IMR-90 (cell line): ENCODE measurements at regions not wholly inside any gene's neighbourhood (a gene's known extent, or its start where the extent isn't known, plus 50 kb on each side); places are given as distances from the start of the nearest gene placed in this dataset.

Experiments
- ATAC-seq: fragments of 200-7000 bp; cut with Tn5 transposase; 2 replicates; pipeline ENCODE4 v1.9.1; 2020; ENCODE audit warnings: low read depth, mild to moderate bottlenecking, moderate library complexity
- BruUV-seq: library from RNA; stranded (reverse); fragments of 400-500 nt; replicated peaks from 2 replicates; lab custom pipeline; 2021; lab: Mats Ljungman, UMichigan
- CTCF ChIA-PET: fragments of 300-600 bp; formaldehyde crosslinking; extraction: SDS; loops from one replicate; lab custom pipeline; 2021; ENCODE audit warnings: antibody characterized with exemption; lab: Yijun Ruan, JAX
- POLR2A ChIA-PET: fragments of 300-600 bp; sonication (Branson Sonifier 250); formaldehyde crosslinking; loops from one replicate; lab custom pipeline; 2022; ENCODE audit warnings: antibody characterized with exemption; ENCODE audit not compliant: unreplicated experiment; lab: Charles Lee
- DNase-seq: peaks from one replicate; pipeline ENCODE4 v3.0.0; 2013
- H2AFZ ChIP-seq: replicated peaks from 2 replicates; pipeline ENCODE3; 2013; ENCODE audit warnings: low read length, mild to moderate bottlenecking; ENCODE audit not compliant: poor library complexity
- H2AK5ac ChIP-seq: 2 replicates; pipeline ENCODE4 v1.6.1; 2013; ENCODE audit warnings: low read depth, low read length, inconsistent platforms
- H2AK9ac ChIP-seq: replicated peaks from 2 replicates; pipeline ENCODE3; 2013; ENCODE audit warnings: mild to moderate bottlenecking, low read depth, low read length, moderate library complexity; ENCODE audit not compliant: poor library complexity
- H2BK120ac ChIP-seq: 2 replicates; pipeline ENCODE4 v1.6.1; 2013; ENCODE audit warnings: low read depth, low read length, inconsistent platforms
- H2BK15ac ChIP-seq: 3 replicates; pipeline ENCODE4 v1.6.1; 2013; ENCODE audit warnings: low read depth, low read length, inconsistent platforms
- H2BK20ac ChIP-seq: 2 replicates; pipeline ENCODE4 v1.6.1; 2013; ENCODE audit warnings: low read depth, mild to moderate bottlenecking, inconsistent platforms, low read length, moderate library complexity
- H2BK5ac ChIP-seq: 2 replicates; pipeline ENCODE4 v1.6.1; 2013; ENCODE audit warnings: mild to moderate bottlenecking, low read depth, low read length, inconsistent platforms; ENCODE audit not compliant: poor library complexity, severe bottlenecking
- H3K14ac ChIP-seq: replicated peaks from 2 replicates; pipeline ENCODE4 v1.6.1; 2013; ENCODE audit warnings: low read depth, low read length, inconsistent platforms
- H3K18ac ChIP-seq: 2 replicates; pipeline ENCODE4 v1.6.1; 2013; ENCODE audit warnings: low read depth, low read length, control low read depth
- H3K23ac ChIP-seq: 2 replicates; pipeline ENCODE4 v1.6.1; 2013; ENCODE audit warnings: low read depth, low read length, inconsistent platforms
- H3K27ac ChIP-seq: 2 replicates; pipeline ENCODE4 v1.5.1; 2013; ENCODE audit warnings: mild to moderate bottlenecking, control low read depth, low read length; ENCODE audit not compliant: insufficient read depth
- H3K27me3 ChIP-seq: 2 replicates; pipeline ENCODE4 v1.6.1; 2013; ENCODE audit warnings: low read length; ENCODE audit not compliant: control insufficient read depth, insufficient read depth
- H3K36me3 ChIP-seq: 2 replicates; pipeline ENCODE4 v1.6.1; 2013; ENCODE audit warnings: low read length, mixed read lengths; ENCODE audit not compliant: control insufficient read depth, insufficient read depth
- H3K4ac ChIP-seq: 2 replicates; pipeline ENCODE4 v1.6.1; 2013; ENCODE audit warnings: low read depth, low read length, inconsistent platforms
- H3K4me1 ChIP-seq: 2 replicates; pipeline ENCODE4 v1.6.1; 2013; ENCODE audit warnings: low read length, mixed read lengths; ENCODE audit not compliant: control insufficient read depth, insufficient read depth
- H3K4me2 ChIP-seq: 2 replicates; pipeline ENCODE4 v1.6.1; 2013; ENCODE audit warnings: low read depth, mild to moderate bottlenecking, control low read depth, low read length, moderate library complexity
- H3K4me3 ChIP-seq: 2 replicates; pipeline ENCODE4 v1.5.1; 2013; ENCODE audit warnings: low read depth, mild to moderate bottlenecking, control low read depth, low read length, moderate library complexity; ENCODE audit not compliant: insufficient read depth
- H3K56ac ChIP-seq: 2 replicates; pipeline ENCODE4 v1.6.1; 2013; ENCODE audit warnings: low read length, inconsistent platforms; ENCODE audit not compliant: insufficient read depth; ENCODE audit errors: extremely low read depth
- H3K79me1 ChIP-seq, 2 experiments: 2 replicates each; pipeline ENCODE4 v1.6.1; 2013; ENCODE audit warnings: low read length in 2 of 2, inconsistent platforms in 1 of 2, low read depth in 1 of 2
- H3K9ac ChIP-seq: 2 replicates; pipeline ENCODE4 v1.6.1; 2013; ENCODE audit warnings: low read depth, low read length, control low read depth
- H3K9me1 ChIP-seq: 2 replicates; pipeline ENCODE4 v1.6.1; 2013; ENCODE audit warnings: low read length, inconsistent platforms; ENCODE audit not compliant: insufficient read depth
- H3K9me3 ChIP-seq: 2 replicates; pipeline ENCODE4 v1.6.1; 2013; ENCODE audit warnings: low read length; ENCODE audit not compliant: control insufficient read depth, insufficient read depth
- H4K20me1 ChIP-seq: 2 replicates; pipeline ENCODE4 v1.6.1; 2013; ENCODE audit warnings: low read length, inconsistent platforms; ENCODE audit not compliant: insufficient read depth
- H4K5ac ChIP-seq: 2 replicates; pipeline ENCODE4 v1.6.1; 2013; ENCODE audit warnings: mild to moderate bottlenecking, low read depth, low read length, control low read depth
- H4K8ac ChIP-seq, 2 experiments: 2 replicates each; pipeline ENCODE4 v1.6.1; 2013; ENCODE audit warnings: low read depth in 2 of 2, low read length in 2 of 2, control low read depth in 1 of 2, inconsistent platforms in 1 of 2
- H4K91ac ChIP-seq: 2 replicates; pipeline ENCODE4 v1.6.1; 2013; ENCODE audit warnings: low read depth, low read length, inconsistent platforms; ENCODE audit not compliant: insufficient read depth
- BHLHE40 ChIP-seq: fragments of 150-350 bp; IDR thresholded peaks from 2 replicates; pipeline ENCODE4 v1.6.1; 2016; ENCODE audit warnings: mild to moderate bottlenecking, low read depth, low read length
- CEBPB ChIP-seq: IDR thresholded peaks from 2 replicates; pipeline ENCODE4 v1.6.1; 2012; ENCODE audit warnings: low read depth, low read length, improper control_type of control experiment
- CHD1 ChIP-seq: IDR thresholded peaks from 2 replicates; pipeline ENCODE4 v1.6.1; 2012; ENCODE audit warnings: low read depth, low read length, improper control_type of control experiment
- CTCF ChIP-seq: conservative IDR thresholded peaks from 2 replicates; pipeline ENCODE4 v1.5.1; 2012; ENCODE audit warnings: mild to moderate bottlenecking, low read depth, low read length, improper control_type of control experiment
- FOS ChIP-seq: fragments of 150-350 bp; IDR thresholded peaks from 2 replicates; pipeline ENCODE4 v1.6.1; 2016; ENCODE audit warnings: low read depth, low read length
- MAFK ChIP-seq: IDR thresholded peaks from 2 replicates; pipeline ENCODE4 v1.6.1; 2012; ENCODE audit warnings: low read depth, low read length, improper control_type of control experiment
- MAZ ChIP-seq: IDR thresholded peaks from 2 replicates; pipeline ENCODE4 v1.6.1; 2012; ENCODE audit warnings: low read depth, mild to moderate bottlenecking, low read length, improper control_type of control experiment, moderate library complexity, borderline replicate concordance
- MXI1 ChIP-seq: IDR thresholded peaks from 2 replicates; pipeline ENCODE4 v1.6.1; 2012; ENCODE audit warnings: low read depth, mild to moderate bottlenecking, low read length, moderate library complexity, borderline replicate concordance
- NFE2L2 ChIP-seq: fragments of 150-350 bp; IDR thresholded peaks from 2 replicates; pipeline ENCODE4 v1.6.1; 2016; ENCODE audit warnings: low read depth, mild to moderate bottlenecking, low read length
- POLR2A ChIP-seq: IDR thresholded peaks from 2 replicates; pipeline ENCODE4 v1.6.1; 2012; ENCODE audit warnings: mild to moderate bottlenecking, low read depth, low read length
- RAD21 ChIP-seq: IDR thresholded peaks from 2 replicates; pipeline ENCODE4 v1.6.1; 2012; ENCODE audit warnings: low read length, improper control_type of control experiment
- RCOR1 ChIP-seq: IDR thresholded peaks from 2 replicates; pipeline ENCODE4 v1.6.1; 2012; ENCODE audit warnings: mild to moderate bottlenecking, low read length, improper control_type of control experiment; ENCODE audit not compliant: insufficient replicate concordance
- RFX5 ChIP-seq: IDR thresholded peaks from 2 replicates; pipeline ENCODE4 v1.8.0; 2012; ENCODE audit warnings: low read depth, mild to moderate bottlenecking, low read length, moderate library complexity
- SMC3 ChIP-seq: fragments of 150-350 bp; IDR thresholded peaks from 2 replicates; pipeline ENCODE4 v1.6.1; 2016; ENCODE audit warnings: low read depth, mild to moderate bottlenecking, antibody characterized with exemption, low read length, moderate library complexity
- WGBS, 2 experiments: methylation state at CpG; one replicate each; pipeline versions ENCODE4 v1.1.5 to v1.1.7; 2013; ENCODE audit warnings: missing lambda C conversion rate in 2 of 2; ENCODE audit not compliant: insufficient read length in 1 of 2; ENCODE audit errors: extremely low coverage in 2 of 2; 5-methylcytosine and 5-hydroxymethylcytosine counted together
- dilution Hi-C: fragments of 300-500 bp; cut with HindIII; formaldehyde crosslinking; loops from one replicate; pipeline ENCODE4 v1.14.3; 2018; ENCODE audit warnings: low sequenced_read_pairs; ENCODE audit not compliant: unreplicated experiment
- in situ Hi-C: fragments of 300-500 bp; cut with MboI; formaldehyde crosslinking; loops from 3 replicates; pipeline ENCODE4 v1.14.3; 2019; ENCODE audit warnings: low sequenced_read_pairs, inconsistent platforms, mixed read lengths
- intact Hi-C: fragments of 100-400 bp; cut with micrococcal nuclease; formaldehyde crosslinking; loops from 2 replicates; pipeline ENCODE4 v1.10.0; 2022
- TF ChIP-seq, protein P1 (sequence below): fragments of 150-350 bp; IDR thresholded peaks from 2 replicates; pipeline ENCODE4 v1.6.1; 2017; ENCODE audit warnings: mild to moderate bottlenecking, antibody characterized with exemption, low read length, low read depth
- TF ChIP-seq, protein P2 (sequence below): fragments of 150-350 bp; IDR thresholded peaks from 2 replicates; pipeline ENCODE4 v1.6.1; 2016; ENCODE audit warnings: low read depth, mild to moderate bottlenecking, low read length, moderate library complexity, borderline replicate concordance

GRCh38 chr5:17050236-17050635 is 114.1 kb upstream of the MYO10 start:
- Histone ChIP-seq H3K36me3 (no peaks in the 10 kb centered on the region), H3K4me1 (peaks cover 4% of the 10 kb centered on the region), H3K9me1 (peaks cover 6% of the 10 kb centered on the region; the same call in 1 of the 2 replicates), H3K56ac (no peak overlapping the region), H3K9ac (no peak overlapping the region), H3K27me3 (no peaks in the 10 kb centered on the region), H4K5ac (no peak overlapping the region), H3K18ac (no peak overlapping the region), H2BK5ac (no peak overlapping the region), H4K20me1 (no peaks in the 10 kb centered on the region), H2AK5ac (no peak overlapping the region), H2BK120ac (no peak overlapping the region), H3K23ac (no peak overlapping the region), H2AFZ (no peak overlapping the region), H4K91ac (no peak overlapping the region), H3K4me3 (no peak overlapping the region), H3K4me2 (no peak overlapping the region), H3K79me1 (no peaks in the 10 kb centered on the region; a peak in 1 of 4 replicates), H3K4ac (no peak overlapping the region), H2BK15ac (no peak overlapping the region), H3K14ac (no peak overlapping the region), H4K8ac (no peak overlapping the region), H2BK20ac (no peak overlapping the region), H3K27ac (no peak overlapping the region), H3K9me3 (no peaks in the 10 kb centered on the region), H2AK9ac (no peak overlapping the region)
- WGBS, 2 experiments = no CpG with 5 or more reads among the region's 3 CpGs
- in situ Hi-C loops (no loop called here), dilution Hi-C loops (no loop called here), intact Hi-C loops (no loop called here)
- DNase-seq (no peak), ATAC-seq (no peak)
- ChIA-PET CTCF (interaction anchor here (0.6 kb wide), 1 partner anchor 13 kb away, joined by 5 read pairs; no protein-coding TSS in a partner anchor), POLR2A (no interaction called here)
- no TSS peak for BruUV-seq
- TF ChIP-seq RCOR1 (no peak), MAFK (no peak), CEBPB (no peak), POLR2A (no peak), FOS (no peak), MXI1 (no peak), CTCF (no peak), NFE2L2 (no peak), SMC3 (no peak), RFX5 (no peak), CHD1 (no peak), BHLHE40 (no peak), RAD21 (no peak), MAZ (no peak)
- TF ChIP-seq, protein P1, sequence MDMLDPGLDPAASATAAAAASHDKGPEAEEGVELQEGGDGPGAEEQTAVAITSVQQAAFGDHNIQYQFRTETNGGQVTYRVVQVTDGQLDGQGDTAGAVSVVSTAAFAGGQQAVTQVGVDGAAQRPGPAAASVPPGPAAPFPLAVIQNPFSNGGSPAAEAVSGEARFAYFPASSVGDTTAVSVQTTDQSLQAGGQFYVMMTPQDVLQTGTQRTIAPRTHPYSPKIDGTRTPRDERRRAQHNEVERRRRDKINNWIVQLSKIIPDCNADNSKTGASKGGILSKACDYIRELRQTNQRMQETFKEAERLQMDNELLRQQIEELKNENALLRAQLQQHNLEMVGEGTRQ = no peak
- TF ChIP-seq, protein P2, sequence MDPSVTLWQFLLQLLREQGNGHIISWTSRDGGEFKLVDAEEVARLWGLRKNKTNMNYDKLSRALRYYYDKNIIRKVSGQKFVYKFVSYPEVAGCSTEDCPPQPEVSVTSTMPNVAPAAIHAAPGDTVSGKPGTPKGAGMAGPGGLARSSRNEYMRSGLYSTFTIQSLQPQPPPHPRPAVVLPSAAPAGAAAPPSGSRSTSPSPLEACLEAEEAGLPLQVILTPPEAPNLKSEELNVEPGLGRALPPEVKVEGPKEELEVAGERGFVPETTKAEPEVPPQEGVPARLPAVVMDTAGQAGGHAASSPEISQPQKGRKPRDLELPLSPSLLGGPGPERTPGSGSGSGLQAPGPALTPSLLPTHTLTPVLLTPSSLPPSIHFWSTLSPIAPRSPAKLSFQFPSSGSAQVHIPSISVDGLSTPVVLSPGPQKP = no peak
